ENCODE measurements at regions not wholly inside any gene's neighbourhood (a gene's known extent, or its start where the extent isn't known, plus 50 kb on each side); places are given as distances from the start of the nearest gene placed in this dataset.

GRCh38 chr1:14064649-14065442 lies 364.9 kb downstream of the PRDM2 start:
- H3K79me2 ChIP-seq (ENCODE audit: control insufficient read depth, insufficient read depth, low read length), result no peaks in the 10 kb centered on the region
- no peaks in the 10 kb centered on the region for H3K9me3 ChIP-seq (ENCODE audit: control insufficient read depth, low read depth, low read length)
- dilution Hi-C loops (cut with MboI; ENCODE audit: extremely low pct_ligation_motif_present, low sequenced_read_pairs), result no loop called here
- peak; percentile 73 for FAIRE-seq
- H2AFZ ChIP-seq (ENCODE audit: control insufficient read depth, low read length), result peak overlapping the region; percentile 24
- no peak overlapping the region for H3K27ac ChIP-seq (ENCODE audit: control insufficient read depth, insufficient read depth, low read length)
- H3K4me3 ChIP-seq (ENCODE audit: control insufficient read depth in 2 of 3, extremely low read depth in 1 of 3, insufficient read depth in 2 of 3, low read depth in 1 of 3, low read length in 3 of 3), result peak overlapping the region in 1 of 3 experiments; percentile 27
- H4K20me1 ChIP-seq (ENCODE audit: control insufficient read depth, extremely low read depth, insufficient read depth, low read length), result no peaks in the 10 kb centered on the region
- DNase-seq (ENCODE audit: low read depth, low spot score), result no peak
- H3K9ac ChIP-seq (ENCODE audit: control insufficient read depth, extremely low read depth, insufficient read depth, low read length), result no peak overlapping the region
- H3K4me2 ChIP-seq (ENCODE audit: control insufficient read depth, extremely low read depth, insufficient read depth, low read depth, low read length), result peak overlapping the region; percentile 63
- TF ChIP-seq, protein P1, sequence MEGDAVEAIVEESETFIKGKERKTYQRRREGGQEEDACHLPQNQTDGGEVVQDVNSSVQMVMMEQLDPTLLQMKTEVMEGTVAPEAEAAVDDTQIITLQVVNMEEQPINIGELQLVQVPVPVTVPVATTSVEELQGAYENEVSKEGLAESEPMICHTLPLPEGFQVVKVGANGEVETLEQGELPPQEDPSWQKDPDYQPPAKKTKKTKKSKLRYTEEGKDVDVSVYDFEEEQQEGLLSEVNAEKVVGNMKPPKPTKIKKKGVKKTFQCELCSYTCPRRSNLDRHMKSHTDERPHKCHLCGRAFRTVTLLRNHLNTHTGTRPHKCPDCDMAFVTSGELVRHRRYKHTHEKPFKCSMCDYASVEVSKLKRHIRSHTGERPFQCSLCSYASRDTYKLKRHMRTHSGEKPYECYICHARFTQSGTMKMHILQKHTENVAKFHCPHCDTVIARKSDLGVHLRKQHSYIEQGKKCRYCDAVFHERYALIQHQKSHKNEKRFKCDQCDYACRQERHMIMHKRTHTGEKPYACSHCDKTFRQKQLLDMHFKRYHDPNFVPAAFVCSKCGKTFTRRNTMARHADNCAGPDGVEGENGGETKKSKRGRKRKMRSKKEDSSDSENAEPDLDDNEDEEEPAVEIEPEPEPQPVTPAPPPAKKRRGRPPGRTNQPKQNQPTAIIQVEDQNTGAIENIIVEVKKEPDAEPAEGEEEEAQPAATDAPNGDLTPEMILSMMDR (optimal IDR thresholded peaks at IDR 0.05 in 1 of 3, IDR thresholded peaks at IDR 0.05 in 1 of 3, conservative IDR thresholded peaks at IDR 0.05 in 1 of 3; ENCODE audit: extremely low read depth in 1 of 3, insufficient read depth in 2 of 3, low read length in 3 of 3), result no peak
- no peak for TF ChIP-seq EZH2 (IDR thresholded peaks at IDR 0.05; ENCODE audit: low read length)
- no peaks in the 10 kb centered on the region for H3K27me3 ChIP-seq (ENCODE audit: control insufficient read depth, extremely low read depth, insufficient read depth, low read length)
- no peaks in the 10 kb centered on the region for H3K9me1 ChIP-seq (ENCODE audit: control insufficient read depth, extremely low read depth, insufficient read depth, low read length)
- peaks cover 7% of the 10 kb centered on the region for H3K4me1 ChIP-seq (ENCODE audit: control insufficient read depth, extremely low read depth, insufficient read depth, low read length)
- H3K36me3 ChIP-seq (ENCODE audit: control insufficient read depth in 2 of 2, extremely low read depth in 1 of 2, insufficient read depth in 2 of 2, low read length in 2 of 2), result no peaks in the 10 kb centered on the region

DNA sequence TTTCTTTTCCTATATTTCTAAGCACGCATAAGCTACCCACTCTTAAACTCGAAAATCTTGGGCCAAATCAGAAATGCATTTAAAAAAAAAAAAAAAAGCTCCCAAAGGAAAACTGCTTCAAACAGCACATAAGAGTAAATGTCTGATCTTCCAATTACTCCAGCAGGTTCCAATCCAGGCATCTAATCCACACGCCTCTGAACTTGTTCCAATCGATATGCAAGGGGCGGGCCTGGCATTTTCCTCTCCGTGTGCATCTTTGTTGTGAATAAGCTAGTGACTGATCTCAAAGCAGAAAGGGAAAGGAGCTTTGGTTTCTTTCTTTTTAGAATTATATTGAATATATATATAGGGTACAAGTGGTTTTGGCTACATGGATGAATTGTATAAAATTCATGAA lies 365.5 kb downstream of the PRDM2 start:
- H4K20me1 ChIP-seq (ENCODE audit: control insufficient read depth, extremely low read depth, insufficient read depth, low read length), result no peaks in the 10 kb centered on the region
- no peaks in the 10 kb centered on the region for H3K79me2 ChIP-seq (ENCODE audit: control insufficient read depth, insufficient read depth, low read length)
- H3K9me1 ChIP-seq (ENCODE audit: control insufficient read depth, extremely low read depth, insufficient read depth, low read length), result no peaks in the 10 kb centered on the region
- no peaks in the 10 kb centered on the region for H3K9me3 ChIP-seq (ENCODE audit: control insufficient read depth, low read depth, low read length)
- H3K27me3 ChIP-seq (ENCODE audit: control insufficient read depth, extremely low read depth, insufficient read depth, low read length), result no peaks in the 10 kb centered on the region
- H3K27ac ChIP-seq (ENCODE audit: control insufficient read depth, insufficient read depth, low read length), result no peak overlapping the region
- H2AFZ ChIP-seq (ENCODE audit: control insufficient read depth, low read length), result no peak overlapping the region
- dilution Hi-C loops (cut with MboI; ENCODE audit: extremely low pct_ligation_motif_present, low sequenced_read_pairs), result no loop called here
- no peak overlapping the region for H3K9ac ChIP-seq (ENCODE audit: control insufficient read depth, extremely low read depth, insufficient read depth, low read length)
- no peak overlapping the region for H3K4me3 ChIP-seq (ENCODE audit: control insufficient read depth in 2 of 3, extremely low read depth in 1 of 3, insufficient read depth in 2 of 3, low read depth in 1 of 3, low read length in 3 of 3)
- FAIRE-seq, result no peak
- H3K4me2 ChIP-seq (ENCODE audit: control insufficient read depth, extremely low read depth, insufficient read depth, low read depth, low read length), result peak overlapping the region; percentile 63
- no peak for DNase-seq (ENCODE audit: low read depth, low spot score)
- TF ChIP-seq EZH2 (IDR thresholded peaks at IDR 0.05; ENCODE audit: low read length), result no peak
- TF ChIP-seq, protein P1 (optimal IDR thresholded peaks at IDR 0.05 in 1 of 3, IDR thresholded peaks at IDR 0.05 in 1 of 3, conservative IDR thresholded peaks at IDR 0.05 in 1 of 3; ENCODE audit: extremely low read depth in 1 of 3, insufficient read depth in 2 of 3, low read length in 3 of 3), result no peak
- H3K36me3 ChIP-seq (ENCODE audit: control insufficient read depth in 2 of 2, extremely low read depth in 1 of 2, insufficient read depth in 2 of 2, low read length in 2 of 2), result no peaks in the 10 kb centered on the region
- peaks cover 7% of the 10 kb centered on the region for H3K4me1 ChIP-seq (ENCODE audit: control insufficient read depth, extremely low read depth, insufficient read depth, low read length)
